Neural cell (in vitro differentiated cells): ENCODE measurements at regions not wholly inside any gene's neighbourhood (a gene's known extent, or its start where the extent isn't known, plus 50 kb on each side); places are given as distances from the start of the nearest gene placed in this dataset.

Experiments used
- H2AFZ ChIP-seq: fragments of 200-600, 300-800 bp; sonication (generic), shearing (Covaris generic); 2 replicates; pipeline ENCODE4 v1.6.0; 2014; ENCODE audit warnings: low read depth, mild to moderate bottlenecking, antibody characterized with exemption, low read length, moderate library complexity
- H3F3A ChIP-seq: fragments of 200-600 bp; shearing (Covaris generic); 2 replicates; pipeline ENCODE4 v1.6.1; 2016; ENCODE audit warnings: mild to moderate bottlenecking, moderate library complexity, mixed read lengths, antibody characterized with exemption, low read length; ENCODE audit not compliant: insufficient read depth, poor library complexity, severe bottlenecking
- H3K27ac ChIP-seq: fragments of 200-600, 300-800 bp; sonication (generic), shearing (Covaris generic); 2 replicates; pipeline ENCODE4 v1.5.1; 2014; ENCODE audit warnings: mild to moderate bottlenecking, low read length, moderate library complexity
- H3K27me3 ChIP-seq: fragments of 300-800, 200-600 bp; sonication (generic), shearing (Covaris generic); 2 replicates; pipeline ENCODE4 v1.6.0; 2014; ENCODE audit warnings: mild to moderate bottlenecking, low read depth, low read length, moderate library complexity; ENCODE audit not compliant: insufficient read depth
- H3K36me3 ChIP-seq: fragments of 300-800, 200-600 bp; sonication (generic), shearing (Covaris generic); 2 replicates; pipeline ENCODE4 v1.5.1; 2014; ENCODE audit warnings: mild to moderate bottlenecking, antibody characterized with exemption, low read length, moderate library complexity; ENCODE audit not compliant: insufficient read depth
- H3K4me2 ChIP-seq: fragments of 300-800, 200-600 bp; sonication (generic), shearing (Covaris generic); 2 replicates; pipeline ENCODE4 v1.6.0; 2014; ENCODE audit warnings: mild to moderate bottlenecking, low read length
- H3K4me3 ChIP-seq: fragments of 300-800, 200-600 bp; sonication (generic), shearing (Covaris generic); 2 replicates; pipeline ENCODE4 v1.5.1; 2014; ENCODE audit warnings: mild to moderate bottlenecking, low read length, moderate library complexity
- H3K79me2 ChIP-seq: fragments of 200-600 bp; shearing (Covaris generic); replicated peaks from 2 replicates; pipeline ENCODE4 v1.6.0; 2014; ENCODE audit warnings: mild to moderate bottlenecking, low read length, moderate library complexity; ENCODE audit not compliant: insufficient read depth
- H3K9ac ChIP-seq: fragments of 300-800, 200-600 bp; sonication (generic), shearing (Covaris generic); 2 replicates; pipeline ENCODE4 v1.6.1; 2016; ENCODE audit warnings: mild to moderate bottlenecking, low read length, mixed read lengths
- H3K9me2 ChIP-seq: fragments of 200-600 bp; shearing (Covaris generic); 2 replicates; pipeline ENCODE4 v1.6.1; 2016; ENCODE audit warnings: mild to moderate bottlenecking, low read length, mixed read lengths; ENCODE audit not compliant: insufficient read depth
- H3K9me3 ChIP-seq: fragments of 200-600, 300-800 bp; sonication (generic), shearing (Covaris generic); 2 replicates; pipeline ENCODE4 v1.6.1; 2016; ENCODE audit warnings: mild to moderate bottlenecking, mixed run types, low read length, moderate library complexity, mixed read lengths
- H4K20me1 ChIP-seq: fragments of 200-600 bp; shearing (Covaris generic); 2 replicates; pipeline ENCODE4 v1.6.1; 2016; ENCODE audit warnings: mild to moderate bottlenecking, mixed run types; ENCODE audit not compliant: insufficient read depth
- EP300 ChIP-seq: fragments of 450-650 bp; conservative IDR thresholded peaks from 2 replicates; pipeline ENCODE4 v1.6.1; 2014; ENCODE audit warnings: antibody characterized with exemption, mild to moderate bottlenecking, moderate library complexity; ENCODE audit not compliant: poor library complexity, severe bottlenecking
- EZH2 ChIP-seq: fragments of 200-600, 300-800 bp; shearing (Covaris generic), sonication (generic); IDR thresholded peaks from 2 replicates; pipeline ENCODE4 v1.6.1; 2014; ENCODE audit warnings: antibody characterized with exemption, low read length, borderline replicate concordance, mild to moderate bottlenecking; ENCODE audit not compliant: insufficient read depth, poor library complexity, severe bottlenecking
- MXI1 ChIP-seq: fragments of 450-650 bp; conservative IDR thresholded peaks from 2 replicates; pipeline ENCODE4 v1.6.1; 2014; ENCODE audit warnings: antibody characterized with exemption, mild to moderate bottlenecking; ENCODE audit not compliant: poor library complexity, severe bottlenecking
- POLR2AphosphoS5 ChIP-seq: IDR thresholded peaks from 2 replicates; pipeline ENCODE4 v1.6.1; 2012
- RAD21 ChIP-seq: fragments of 450-650 bp; conservative IDR thresholded peaks from 2 replicates; pipeline ENCODE4 v1.6.1; 2014; ENCODE audit warnings: antibody characterized with exemption, mild to moderate bottlenecking, moderate library complexity
- SMC3 ChIP-seq: fragments of 450-650 bp; conservative IDR thresholded peaks from 2 replicates; pipeline ENCODE4 v1.6.1; 2014; ENCODE audit warnings: antibody characterized with exemption, mild to moderate bottlenecking, moderate library complexity; ENCODE audit not compliant: poor library complexity
- TAF1 ChIP-seq: IDR thresholded peaks from 2 replicates; pipeline ENCODE4 v1.6.1; 2012; ENCODE audit warnings: low read depth
- TF ChIP-seq, protein P1 (sequence below): fragments of 450-650 bp; IDR thresholded peaks from 2 replicates; pipeline ENCODE4 v1.5.1; 2014; ENCODE audit warnings: antibody characterized with exemption, mild to moderate bottlenecking, moderate library complexity; ENCODE audit not compliant: poor library complexity, severe bottlenecking
- TF ChIP-seq, protein P2 (sequence below): IDR thresholded peaks from 2 replicates; pipeline ENCODE4 v1.6.1; 2012; ENCODE audit warnings: borderline replicate concordance

DNA sequence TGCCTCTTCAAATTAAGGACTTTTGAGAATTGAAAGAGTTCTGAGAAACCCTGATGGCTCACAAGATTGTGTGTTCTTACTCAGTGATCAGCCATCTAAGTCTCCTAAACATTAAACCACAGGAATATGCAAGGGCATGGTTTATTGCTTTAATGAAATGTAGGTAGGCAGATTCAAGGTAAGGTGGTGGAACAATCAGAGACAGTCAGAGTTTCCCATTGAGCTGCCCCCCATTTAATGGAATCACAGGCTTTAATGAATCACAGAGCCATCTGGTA, 107.8 kb upstream of the LRATD1 start:
- H3F3A ChIP-seq: no peaks in the 10 kb centered on the region
- no peak overlapping the region for H3K4me3 ChIP-seq
- H4K20me1 ChIP-seq: no peaks in the 10 kb centered on the region
- no peak overlapping the region for H3K4me2 ChIP-seq
- no peak overlapping the region for H3K9ac ChIP-seq
- no peak overlapping the region for H2AFZ ChIP-seq
- no peak overlapping the region for H3K27ac ChIP-seq
- TF ChIP-seq TAF1 (no peak), SMC3 (no peak), RAD21 (no peak), EZH2 (no peak), MXI1 (no peak), EP300 (no peak), POLR2AphosphoS5 (no peak)
- TF ChIP-seq, protein P1, sequence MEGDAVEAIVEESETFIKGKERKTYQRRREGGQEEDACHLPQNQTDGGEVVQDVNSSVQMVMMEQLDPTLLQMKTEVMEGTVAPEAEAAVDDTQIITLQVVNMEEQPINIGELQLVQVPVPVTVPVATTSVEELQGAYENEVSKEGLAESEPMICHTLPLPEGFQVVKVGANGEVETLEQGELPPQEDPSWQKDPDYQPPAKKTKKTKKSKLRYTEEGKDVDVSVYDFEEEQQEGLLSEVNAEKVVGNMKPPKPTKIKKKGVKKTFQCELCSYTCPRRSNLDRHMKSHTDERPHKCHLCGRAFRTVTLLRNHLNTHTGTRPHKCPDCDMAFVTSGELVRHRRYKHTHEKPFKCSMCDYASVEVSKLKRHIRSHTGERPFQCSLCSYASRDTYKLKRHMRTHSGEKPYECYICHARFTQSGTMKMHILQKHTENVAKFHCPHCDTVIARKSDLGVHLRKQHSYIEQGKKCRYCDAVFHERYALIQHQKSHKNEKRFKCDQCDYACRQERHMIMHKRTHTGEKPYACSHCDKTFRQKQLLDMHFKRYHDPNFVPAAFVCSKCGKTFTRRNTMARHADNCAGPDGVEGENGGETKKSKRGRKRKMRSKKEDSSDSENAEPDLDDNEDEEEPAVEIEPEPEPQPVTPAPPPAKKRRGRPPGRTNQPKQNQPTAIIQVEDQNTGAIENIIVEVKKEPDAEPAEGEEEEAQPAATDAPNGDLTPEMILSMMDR: no peak
- TF ChIP-seq, protein P2, sequence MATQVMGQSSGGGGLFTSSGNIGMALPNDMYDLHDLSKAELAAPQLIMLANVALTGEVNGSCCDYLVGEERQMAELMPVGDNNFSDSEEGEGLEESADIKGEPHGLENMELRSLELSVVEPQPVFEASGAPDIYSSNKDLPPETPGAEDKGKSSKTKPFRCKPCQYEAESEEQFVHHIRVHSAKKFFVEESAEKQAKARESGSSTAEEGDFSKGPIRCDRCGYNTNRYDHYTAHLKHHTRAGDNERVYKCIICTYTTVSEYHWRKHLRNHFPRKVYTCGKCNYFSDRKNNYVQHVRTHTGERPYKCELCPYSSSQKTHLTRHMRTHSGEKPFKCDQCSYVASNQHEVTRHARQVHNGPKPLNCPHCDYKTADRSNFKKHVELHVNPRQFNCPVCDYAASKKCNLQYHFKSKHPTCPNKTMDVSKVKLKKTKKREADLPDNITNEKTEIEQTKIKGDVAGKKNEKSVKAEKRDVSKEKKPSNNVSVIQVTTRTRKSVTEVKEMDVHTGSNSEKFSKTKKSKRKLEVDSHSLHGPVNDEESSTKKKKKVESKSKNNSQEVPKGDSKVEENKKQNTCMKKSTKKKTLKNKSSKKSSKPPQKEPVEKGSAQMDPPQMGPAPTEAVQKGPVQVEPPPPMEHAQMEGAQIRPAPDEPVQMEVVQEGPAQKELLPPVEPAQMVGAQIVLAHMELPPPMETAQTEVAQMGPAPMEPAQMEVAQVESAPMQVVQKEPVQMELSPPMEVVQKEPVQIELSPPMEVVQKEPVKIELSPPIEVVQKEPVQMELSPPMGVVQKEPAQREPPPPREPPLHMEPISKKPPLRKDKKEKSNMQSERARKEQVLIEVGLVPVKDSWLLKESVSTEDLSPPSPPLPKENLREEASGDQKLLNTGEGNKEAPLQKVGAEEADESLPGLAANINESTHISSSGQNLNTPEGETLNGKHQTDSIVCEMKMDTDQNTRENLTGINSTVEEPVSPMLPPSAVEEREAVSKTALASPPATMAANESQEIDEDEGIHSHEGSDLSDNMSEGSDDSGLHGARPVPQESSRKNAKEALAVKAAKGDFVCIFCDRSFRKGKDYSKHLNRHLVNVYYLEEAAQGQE: no peak
- no peaks in the 10 kb centered on the region for H3K36me3 ChIP-seq
- H3K9me2 ChIP-seq: no peaks in the 10 kb centered on the region
- H3K9me3 ChIP-seq: no peaks in the 10 kb centered on the region
- no peaks in the 10 kb centered on the region for H3K27me3 ChIP-seq
- no peaks in the 10 kb centered on the region for H3K79me2 ChIP-seq

DNA sequence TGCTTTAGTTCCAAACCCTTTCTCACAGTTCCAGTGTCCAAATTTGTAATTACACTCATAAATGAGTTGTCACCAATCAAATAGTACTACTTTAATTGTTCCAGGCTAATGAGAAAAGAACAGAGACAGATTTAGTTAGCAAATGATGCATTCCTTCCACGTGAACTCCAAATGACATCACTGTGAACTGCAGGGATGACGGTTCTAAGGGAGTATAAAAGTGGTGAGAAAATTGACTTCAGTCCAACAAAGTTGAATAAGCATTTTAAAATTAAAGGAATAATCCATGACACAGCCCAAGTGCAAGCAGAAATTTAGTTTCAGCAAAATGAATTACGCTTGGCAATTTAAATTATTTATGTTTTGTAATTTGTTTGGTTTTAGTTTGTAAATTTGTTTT, 102.0 kb upstream of the LRATD1 start:
- no peaks in the 10 kb centered on the region for H3K27me3 ChIP-seq
- no peaks in the 10 kb centered on the region for H3K36me3 ChIP-seq
- H3K9me3 ChIP-seq: no peaks in the 10 kb centered on the region
- H3K27ac ChIP-seq: no peak overlapping the region
- no peaks in the 10 kb centered on the region for H3F3A ChIP-seq
- no peak overlapping the region for H3K4me2 ChIP-seq
- H3K4me3 ChIP-seq: no peak overlapping the region
- H4K20me1 ChIP-seq: no peaks in the 10 kb centered on the region
- no peak for TF ChIP-seq MXI1
- TF ChIP-seq TAF1: no peak
- no peak for TF ChIP-seq EZH2
- TF ChIP-seq, protein P2: no peak
- TF ChIP-seq RAD21: no peak
- TF ChIP-seq POLR2AphosphoS5: no peak
- TF ChIP-seq SMC3: no peak
- TF ChIP-seq, protein P1: no peak
- no peak for TF ChIP-seq EP300
- H3K79me2 ChIP-seq: no peaks in the 10 kb centered on the region
- no peak overlapping the region for H3K9ac ChIP-seq
- H2AFZ ChIP-seq: no peak overlapping the region
- H3K9me2 ChIP-seq: no peaks in the 10 kb centered on the region
